IMR-90 (cell line): ENCODE measurements at regions not wholly inside any gene's neighbourhood (a gene's known extent, or its start where the extent isn't known, plus 50 kb on each side); places are given as distances from the start of the nearest gene placed in this dataset.

ENCODE experiments used
- ATAC-seq: fragments of 200-7000 bp; cut with Tn5 transposase; 2 replicates; pipeline ENCODE4 v1.9.1; 2020; ENCODE audit warnings: low read depth, mild to moderate bottlenecking, moderate library complexity
- BruUV-seq: library from RNA; stranded (reverse); fragments of 400-500 nt; replicated peaks from 2 replicates; lab custom pipeline; 2021; lab: Mats Ljungman, UMichigan
- CTCF ChIA-PET: fragments of 300-600 bp; formaldehyde crosslinking; extraction: SDS; loops from one replicate; lab custom pipeline; 2021; ENCODE audit warnings: antibody characterized with exemption; lab: Yijun Ruan, JAX
- POLR2A ChIA-PET: fragments of 300-600 bp; sonication (Branson Sonifier 250); formaldehyde crosslinking; loops from one replicate; lab custom pipeline; 2022; ENCODE audit warnings: antibody characterized with exemption; ENCODE audit not compliant: unreplicated experiment; lab: Charles Lee
- DNase-seq: peaks from one replicate; pipeline ENCODE4 v3.0.0; 2013
- H2AFZ ChIP-seq: replicated peaks from 2 replicates; pipeline ENCODE3; 2013; ENCODE audit warnings: low read length, mild to moderate bottlenecking; ENCODE audit not compliant: poor library complexity
- H2AK5ac ChIP-seq: 2 replicates; pipeline ENCODE4 v1.6.1; 2013; ENCODE audit warnings: low read depth, low read length, inconsistent platforms
- H2AK9ac ChIP-seq: replicated peaks from 2 replicates; pipeline ENCODE3; 2013; ENCODE audit warnings: mild to moderate bottlenecking, low read depth, low read length, moderate library complexity; ENCODE audit not compliant: poor library complexity
- H2BK120ac ChIP-seq: 2 replicates; pipeline ENCODE4 v1.6.1; 2013; ENCODE audit warnings: low read depth, low read length, inconsistent platforms
- H2BK15ac ChIP-seq: 3 replicates; pipeline ENCODE4 v1.6.1; 2013; ENCODE audit warnings: low read depth, low read length, inconsistent platforms
- H2BK20ac ChIP-seq: 2 replicates; pipeline ENCODE4 v1.6.1; 2013; ENCODE audit warnings: low read depth, mild to moderate bottlenecking, inconsistent platforms, low read length, moderate library complexity
- H2BK5ac ChIP-seq: 2 replicates; pipeline ENCODE4 v1.6.1; 2013; ENCODE audit warnings: mild to moderate bottlenecking, low read depth, low read length, inconsistent platforms; ENCODE audit not compliant: poor library complexity, severe bottlenecking
- H3K14ac ChIP-seq: replicated peaks from 2 replicates; pipeline ENCODE4 v1.6.1; 2013; ENCODE audit warnings: low read depth, low read length, inconsistent platforms
- H3K18ac ChIP-seq: 2 replicates; pipeline ENCODE4 v1.6.1; 2013; ENCODE audit warnings: low read depth, low read length, control low read depth
- H3K23ac ChIP-seq: 2 replicates; pipeline ENCODE4 v1.6.1; 2013; ENCODE audit warnings: low read depth, low read length, inconsistent platforms
- H3K27ac ChIP-seq: 2 replicates; pipeline ENCODE4 v1.5.1; 2013; ENCODE audit warnings: mild to moderate bottlenecking, control low read depth, low read length; ENCODE audit not compliant: insufficient read depth
- H3K27me3 ChIP-seq: 2 replicates; pipeline ENCODE4 v1.6.1; 2013; ENCODE audit warnings: low read length; ENCODE audit not compliant: control insufficient read depth, insufficient read depth
- H3K36me3 ChIP-seq: 2 replicates; pipeline ENCODE4 v1.6.1; 2013; ENCODE audit warnings: low read length, mixed read lengths; ENCODE audit not compliant: control insufficient read depth, insufficient read depth
- H3K4ac ChIP-seq: 2 replicates; pipeline ENCODE4 v1.6.1; 2013; ENCODE audit warnings: low read depth, low read length, inconsistent platforms
- H3K4me1 ChIP-seq: 2 replicates; pipeline ENCODE4 v1.6.1; 2013; ENCODE audit warnings: low read length, mixed read lengths; ENCODE audit not compliant: control insufficient read depth, insufficient read depth
- H3K4me2 ChIP-seq: 2 replicates; pipeline ENCODE4 v1.6.1; 2013; ENCODE audit warnings: low read depth, mild to moderate bottlenecking, control low read depth, low read length, moderate library complexity
- H3K4me3 ChIP-seq: 2 replicates; pipeline ENCODE4 v1.5.1; 2013; ENCODE audit warnings: low read depth, mild to moderate bottlenecking, control low read depth, low read length, moderate library complexity; ENCODE audit not compliant: insufficient read depth
- H3K56ac ChIP-seq: 2 replicates; pipeline ENCODE4 v1.6.1; 2013; ENCODE audit warnings: low read length, inconsistent platforms; ENCODE audit not compliant: insufficient read depth; ENCODE audit errors: extremely low read depth
- H3K79me1 ChIP-seq, 2 experiments: 2 replicates each; pipeline ENCODE4 v1.6.1; 2013; ENCODE audit warnings: low read length in 2 of 2, inconsistent platforms in 1 of 2, low read depth in 1 of 2
- H3K9ac ChIP-seq: 2 replicates; pipeline ENCODE4 v1.6.1; 2013; ENCODE audit warnings: low read depth, low read length, control low read depth
- H3K9me1 ChIP-seq: 2 replicates; pipeline ENCODE4 v1.6.1; 2013; ENCODE audit warnings: low read length, inconsistent platforms; ENCODE audit not compliant: insufficient read depth
- H3K9me3 ChIP-seq: 2 replicates; pipeline ENCODE4 v1.6.1; 2013; ENCODE audit warnings: low read length; ENCODE audit not compliant: control insufficient read depth, insufficient read depth
- H4K20me1 ChIP-seq: 2 replicates; pipeline ENCODE4 v1.6.1; 2013; ENCODE audit warnings: low read length, inconsistent platforms; ENCODE audit not compliant: insufficient read depth
- H4K5ac ChIP-seq: 2 replicates; pipeline ENCODE4 v1.6.1; 2013; ENCODE audit warnings: mild to moderate bottlenecking, low read depth, low read length, control low read depth
- H4K8ac ChIP-seq, 2 experiments: 2 replicates each; pipeline ENCODE4 v1.6.1; 2013; ENCODE audit warnings: low read depth in 2 of 2, low read length in 2 of 2, control low read depth in 1 of 2, inconsistent platforms in 1 of 2
- H4K91ac ChIP-seq: 2 replicates; pipeline ENCODE4 v1.6.1; 2013; ENCODE audit warnings: low read depth, low read length, inconsistent platforms; ENCODE audit not compliant: insufficient read depth
- RAD21 ChIP-seq: IDR thresholded peaks from 2 replicates; pipeline ENCODE4 v1.6.1; 2012; ENCODE audit warnings: low read length, improper control_type of control experiment
- WGBS, 2 experiments: methylation state at CpG; one replicate each; pipeline versions ENCODE4 v1.1.5 to v1.1.7; 2013; ENCODE audit warnings: missing lambda C conversion rate in 2 of 2; ENCODE audit not compliant: insufficient read length in 1 of 2; ENCODE audit errors: extremely low coverage in 2 of 2; 5-methylcytosine and 5-hydroxymethylcytosine counted together
- dilution Hi-C: fragments of 300-500 bp; cut with HindIII; formaldehyde crosslinking; loops from one replicate; pipeline ENCODE4 v1.14.3; 2018; ENCODE audit warnings: low sequenced_read_pairs; ENCODE audit not compliant: unreplicated experiment
- in situ Hi-C: fragments of 300-500 bp; cut with MboI; formaldehyde crosslinking; loops from 3 replicates; pipeline ENCODE4 v1.14.3; 2019; ENCODE audit warnings: low sequenced_read_pairs, inconsistent platforms, mixed read lengths
- intact Hi-C: fragments of 100-400 bp; cut with micrococcal nuclease; formaldehyde crosslinking; loops from 2 replicates; pipeline ENCODE4 v1.10.0; 2022

- no peak overlapping the region for H3K9ac ChIP-seq
- no peak overlapping the region for H3K23ac ChIP-seq
- H2BK120ac ChIP-seq = no peak overlapping the region
- no peak overlapping the region for H2BK15ac ChIP-seq
- no peaks in the 10 kb centered on the region for H3K9me3 ChIP-seq
- no peak overlapping the region for H2BK5ac ChIP-seq
- CTCF ChIA-PET = no interaction called here
- no peak overlapping the region for H3K18ac ChIP-seq
- H2AK5ac ChIP-seq = no peak overlapping the region
- in situ Hi-C loops = no loop called here
- DNase-seq = no peak
- no peak overlapping the region for H3K27ac ChIP-seq
- POLR2A ChIA-PET = no interaction called here
- H3K27me3 ChIP-seq = peaks cover 45% of the 10 kb centered on the region
- no peaks in the 10 kb centered on the region for H3K9me1 ChIP-seq
- H3K4me3 ChIP-seq = no peak overlapping the region
- no peak overlapping the region for H2BK20ac ChIP-seq
- H4K91ac ChIP-seq = no peak overlapping the region
- no peak overlapping the region for H2AFZ ChIP-seq
- no peak overlapping the region for H3K14ac ChIP-seq
- dilution Hi-C loops = no loop called here
- no peak for TF ChIP-seq RAD21
- H3K4ac ChIP-seq = no peak overlapping the region
- no peak for ATAC-seq
- no peaks in the 10 kb centered on the region for H3K79me1 ChIP-seq
- H3K4me2 ChIP-seq = no peak overlapping the region
- H2AK9ac ChIP-seq = no peak overlapping the region
- no TSS peak for BruUV-seq
- H4K8ac ChIP-seq = no peak overlapping the region
- intact Hi-C loops = no loop called here
- WGBS, 2 experiments = no CpG with 5 or more reads among the region's 9 CpGs
- no peak overlapping the region for H3K56ac ChIP-seq
- no peaks in the 10 kb centered on the region for H4K20me1 ChIP-seq
- H3K4me1 ChIP-seq = no peaks in the 10 kb centered on the region
- no peak overlapping the region for H4K5ac ChIP-seq
- H3K36me3 ChIP-seq = no peaks in the 10 kb centered on the region
Observed at GRCh38 chr17:79223471-79223870, 148.8 kb downstream of the ENGASE start.
